Activated naive CD4-positive, alpha-beta T cell treated with Interleukin-2 at 50 U/mL for 16 hours (primary cell): ENCODE measurements at regions not wholly inside any gene's neighbourhood (a gene's known extent, or its start where the extent isn't known, plus 50 kb on each side); places are given as distances from the start of the nearest gene placed in this dataset.
A peak's percentile ranks its signal among the peaks of the same experiment; 100 is the strongest.

Source experiments
- DNase-seq: peaks from one replicate; pipeline ENCODE4 v3.0.0-alpha.2; 2020

DNA sequence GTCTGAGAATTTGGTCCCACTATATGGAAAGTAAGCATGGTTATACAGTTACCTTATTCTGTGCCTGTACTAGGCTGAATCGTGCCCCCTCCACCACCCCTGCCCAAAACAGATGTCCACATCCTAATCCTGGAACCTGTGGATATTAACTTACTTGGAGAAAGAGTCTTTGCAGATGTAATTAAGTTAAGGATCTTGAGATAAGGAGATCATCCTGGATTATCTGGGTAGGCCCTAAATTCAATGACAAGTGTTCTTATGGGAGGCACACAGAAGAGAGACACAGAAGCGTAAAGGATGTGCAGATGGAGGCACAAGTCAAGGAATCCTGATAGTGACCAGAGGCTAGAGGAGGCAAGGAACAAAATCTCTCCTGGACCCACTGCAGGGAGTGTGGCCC lies 116.7 kb upstream of the MAN1A1 start:
- DNase-seq, result no peak

DNA sequence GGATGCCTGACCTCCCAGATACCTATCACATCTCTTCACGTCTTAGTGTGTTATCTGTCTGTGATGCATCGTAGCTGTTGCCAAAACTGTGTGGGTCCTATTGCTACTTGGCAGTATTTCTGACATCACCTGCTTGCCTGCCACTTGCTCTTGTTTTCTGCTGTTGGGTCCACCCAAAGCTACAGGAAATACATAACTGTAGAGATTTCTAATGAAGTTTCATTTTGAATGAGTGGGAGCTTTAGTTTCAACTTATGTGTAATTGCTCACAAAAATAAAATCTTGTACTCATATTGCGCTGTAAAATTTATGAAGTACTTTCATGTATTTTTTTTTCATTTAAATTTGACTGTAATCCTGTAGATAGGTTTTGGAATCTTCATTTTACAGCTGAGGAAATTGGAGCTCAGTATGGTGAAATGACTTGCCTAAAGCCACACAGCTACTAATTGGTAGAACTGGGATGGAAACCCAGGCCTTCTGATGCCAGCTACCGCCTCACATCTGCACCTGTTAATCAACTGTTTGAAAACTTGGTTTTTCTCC lies 113.6 kb upstream of the MAN1A1 start:
- peak; percentile 7 for DNase-seq

DNA sequence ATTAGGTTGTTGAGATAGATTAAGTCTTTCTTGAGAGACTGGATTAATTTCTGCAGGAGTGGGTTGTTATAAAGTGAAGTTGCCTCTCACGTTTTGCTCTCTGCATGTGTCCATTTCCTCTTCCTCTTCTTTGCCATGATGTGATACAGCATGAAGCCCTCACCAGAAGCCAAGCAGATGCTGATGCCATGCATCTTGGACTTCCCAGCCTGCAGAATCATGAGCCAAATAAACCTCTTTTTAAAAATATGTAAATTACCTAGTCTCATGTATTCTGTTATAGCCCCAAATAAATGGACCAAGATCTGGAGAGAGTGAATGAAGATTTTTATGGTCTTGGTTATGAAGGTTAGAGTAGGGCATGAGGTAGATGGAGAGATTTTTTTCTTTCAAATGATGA lies 111.6 kb upstream of the MAN1A1 start:
- DNase-seq, result no peak

GRCh38 chr6:119459207-119459974 lies 109.8 kb upstream of the MAN1A1 start:
- DNase-seq, result no peak

DNA sequence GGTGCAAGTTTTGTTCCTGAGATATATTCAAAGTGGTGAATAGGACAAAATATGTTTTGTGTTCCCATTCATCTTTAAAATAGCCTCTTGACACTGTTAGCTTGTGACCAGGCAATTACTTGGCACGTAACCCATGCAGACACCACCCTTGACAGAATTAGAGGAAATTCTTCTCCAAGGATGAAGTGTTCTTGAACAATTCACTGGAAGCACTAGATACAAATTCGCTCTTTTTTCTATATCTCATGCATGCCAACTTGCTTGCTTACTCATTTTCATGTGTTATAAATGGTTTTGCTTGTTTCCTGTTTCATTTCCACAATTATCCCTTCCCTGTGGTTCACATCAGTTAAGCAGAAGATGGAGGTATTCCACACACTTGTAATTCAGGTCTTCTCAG lies 105.2 kb upstream of the MAN1A1 start:
- DNase-seq, result no peak

GRCh38 chr6:119453242-119454200 lies 104.0 kb upstream of the MAN1A1 start:
- no peak for DNase-seq

GRCh38 chr6:119449331-119450156 lies 100.0 kb upstream of the MAN1A1 start:
- DNase-seq, result no peak

DNA sequence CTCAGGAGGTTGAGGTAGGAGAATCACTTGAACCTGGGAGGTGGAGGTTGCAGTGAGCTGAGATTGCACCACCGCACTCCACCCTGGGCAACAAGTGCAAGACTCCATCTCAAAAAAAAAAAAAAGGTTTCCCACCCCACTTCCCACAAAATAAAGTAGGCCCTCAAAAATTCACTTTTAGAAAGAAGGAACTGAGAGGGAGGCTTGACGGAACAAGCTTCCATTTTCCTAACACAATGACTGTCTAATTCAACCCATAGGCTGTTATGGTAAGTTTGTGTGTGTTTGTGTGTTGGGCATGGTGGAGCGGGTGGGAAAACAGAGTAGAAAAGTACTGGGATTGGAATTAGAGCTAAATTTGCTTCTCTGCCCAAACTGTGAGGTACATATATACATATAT lies 98.4 kb upstream of the MAN1A1 start:
- no peak for DNase-seq

DNA sequence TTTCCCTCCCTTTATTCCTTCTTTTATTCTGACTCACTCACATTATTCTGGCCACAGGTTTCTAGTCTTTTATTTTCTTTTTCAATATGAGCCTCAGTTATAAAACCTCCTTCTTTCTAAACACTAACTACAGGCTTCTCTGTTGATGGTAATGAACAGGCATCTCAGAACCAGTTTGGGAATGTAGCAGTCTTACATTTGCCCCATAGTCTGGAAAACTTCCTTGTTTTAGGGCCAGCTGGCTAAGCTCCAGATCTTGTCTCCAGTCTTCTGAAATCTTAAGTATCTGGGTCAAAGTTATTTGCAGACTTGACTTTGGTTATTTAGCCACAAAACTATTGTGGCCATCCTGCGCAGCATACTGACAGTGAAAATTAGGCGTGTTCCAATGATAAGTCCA lies 97.0 kb upstream of the MAN1A1 start:
- no peak for DNase-seq

DNA sequence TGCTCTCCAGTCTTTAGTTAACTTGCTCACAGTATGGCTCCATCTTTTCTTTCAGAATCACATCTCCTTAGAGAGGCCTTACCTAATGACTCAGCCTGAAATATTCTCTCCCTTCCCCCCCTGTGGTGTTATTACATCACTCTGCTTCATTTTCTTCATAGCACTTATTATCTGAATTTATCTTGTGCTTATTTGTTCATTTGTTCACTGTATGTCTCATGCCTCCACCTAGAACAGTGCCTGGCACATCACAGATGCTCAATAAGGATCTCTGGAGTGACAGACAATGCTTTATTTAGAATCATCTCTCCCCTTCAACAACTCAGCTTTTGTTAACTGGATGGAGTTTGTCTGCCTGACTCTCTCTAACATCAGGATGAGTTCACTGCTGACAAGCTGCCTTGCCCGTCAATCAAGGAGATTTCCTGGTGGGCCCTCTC lies 96.6 kb upstream of the MAN1A1 start:
- no peak for DNase-seq

DNA sequence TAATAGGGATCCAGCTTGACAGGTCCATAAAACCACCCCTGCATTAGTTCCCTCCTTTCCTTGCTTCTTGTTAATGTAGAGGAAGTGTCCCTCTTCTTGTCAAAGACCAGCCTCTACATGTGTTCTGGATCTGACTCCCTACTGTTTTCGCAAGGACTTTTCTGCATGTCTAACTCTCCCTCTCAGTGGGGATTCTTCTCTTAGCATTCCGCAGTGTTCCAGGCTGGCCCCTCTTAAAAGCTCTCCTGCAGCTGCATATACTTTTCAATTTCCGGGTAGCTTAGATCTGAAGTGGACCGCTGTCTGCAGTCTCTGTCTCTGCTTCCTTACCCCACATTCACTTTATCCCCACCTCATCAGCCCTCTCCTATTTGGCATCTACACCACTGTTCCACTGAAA lies 96.1 kb upstream of the MAN1A1 start:
- no peak for DNase-seq

GRCh38 chr6:119444642-119445557 lies 95.3 kb upstream of the MAN1A1 start:
- no peak for DNase-seq

DNA sequence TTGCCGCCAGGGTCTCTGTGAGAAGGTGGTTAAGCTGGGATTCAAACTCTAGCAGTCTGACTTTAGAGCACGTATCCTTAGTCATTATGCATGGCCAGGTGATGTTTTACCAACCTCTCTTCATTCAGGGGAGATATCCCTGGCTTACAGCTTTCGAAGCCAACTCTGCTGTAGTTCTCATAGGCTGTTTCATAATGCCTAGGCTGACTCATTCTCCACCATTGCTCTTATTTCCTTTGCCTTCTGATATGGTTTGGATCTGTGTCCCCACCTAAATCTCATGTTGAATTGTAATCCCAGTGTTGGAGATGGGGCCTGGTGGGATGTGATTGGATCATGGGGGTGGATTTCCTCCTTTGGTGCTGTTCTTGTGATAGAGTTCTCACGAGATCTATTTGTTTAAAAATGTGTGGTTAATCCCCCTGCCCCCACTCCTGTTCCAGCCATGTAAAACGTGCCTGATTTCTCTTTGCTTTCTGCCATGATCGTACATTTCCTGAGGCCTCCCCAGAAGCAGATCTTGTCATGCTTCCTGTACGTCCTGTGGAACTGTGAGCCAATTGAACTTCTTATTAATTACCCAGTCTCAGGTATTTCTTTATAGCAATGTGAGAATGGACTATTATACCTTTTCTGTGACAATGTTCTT lies 94.6 kb upstream of the MAN1A1 start:
- no peak for DNase-seq

DNA sequence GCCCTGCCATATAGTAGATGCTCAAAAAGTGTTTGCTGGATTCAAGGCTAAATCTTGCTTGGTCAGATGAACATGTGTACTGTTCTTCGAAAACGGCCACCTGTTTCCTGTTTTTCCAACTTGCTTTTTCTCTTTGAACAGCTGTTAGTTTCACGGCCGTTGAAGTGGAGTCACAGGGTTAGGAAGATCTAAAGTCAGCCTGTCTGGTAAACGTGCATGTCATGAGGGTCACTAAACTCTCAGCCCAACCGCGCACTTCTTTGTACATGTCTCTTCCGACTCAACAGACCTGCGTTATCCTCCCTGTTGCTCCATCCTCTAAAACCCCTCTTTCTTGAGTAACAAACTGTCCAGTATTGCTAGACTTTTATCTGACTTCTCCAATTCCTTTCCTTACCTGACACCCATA lies 93.2 kb upstream of the MAN1A1 start:
- DNase-seq, result no peak

DNA sequence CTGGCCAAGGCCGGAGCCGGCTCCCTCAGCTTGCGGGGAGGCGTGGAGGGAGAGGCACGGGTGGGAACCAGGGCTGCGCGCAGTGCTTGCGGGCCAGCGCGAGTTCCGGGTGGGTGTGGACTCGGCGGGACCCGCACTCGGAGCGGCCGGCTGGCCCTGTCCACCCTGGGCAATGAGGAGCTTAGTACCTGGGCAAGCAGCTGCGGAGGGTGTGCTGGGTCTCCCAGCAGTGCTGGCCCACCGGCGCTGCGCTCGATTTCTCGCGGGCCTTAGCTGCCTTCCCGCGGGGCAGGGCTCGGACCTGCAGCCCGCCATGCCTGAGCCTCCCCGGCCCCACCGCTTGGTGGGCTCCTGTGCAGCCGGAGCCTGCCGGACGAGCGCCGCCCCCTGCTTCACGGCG lies 91.4 kb upstream of the MAN1A1 start:
- no peak for DNase-seq

DNA sequence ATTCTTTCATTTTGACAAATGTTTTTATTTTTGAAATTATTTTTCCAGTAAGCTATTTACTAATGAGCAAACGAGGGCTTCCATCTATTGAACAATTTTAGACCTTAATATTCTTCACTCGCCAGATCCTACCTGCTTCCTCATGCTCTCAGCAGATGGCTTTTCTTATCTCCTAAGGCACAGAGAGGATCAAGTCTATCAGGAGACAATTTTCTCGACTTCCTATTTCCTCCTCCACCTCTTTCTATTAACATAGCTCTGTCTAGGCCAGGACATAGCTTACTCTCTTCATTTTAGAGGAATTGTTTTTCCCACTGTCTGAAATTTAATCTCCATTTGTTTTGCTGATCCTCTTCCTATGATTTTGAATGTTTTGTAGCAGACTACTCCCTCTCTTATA lies 87.0 kb upstream of the MAN1A1 start:
- no peak for DNase-seq

GRCh38 chr6:119431799-119432198 lies 82.2 kb upstream of the MAN1A1 start:
- no peak for DNase-seq

- no peak for DNase-seq
Measured at GRCh38 chr6:119430805-119431204, 81.2 kb upstream of the MAN1A1 start.

DNA sequence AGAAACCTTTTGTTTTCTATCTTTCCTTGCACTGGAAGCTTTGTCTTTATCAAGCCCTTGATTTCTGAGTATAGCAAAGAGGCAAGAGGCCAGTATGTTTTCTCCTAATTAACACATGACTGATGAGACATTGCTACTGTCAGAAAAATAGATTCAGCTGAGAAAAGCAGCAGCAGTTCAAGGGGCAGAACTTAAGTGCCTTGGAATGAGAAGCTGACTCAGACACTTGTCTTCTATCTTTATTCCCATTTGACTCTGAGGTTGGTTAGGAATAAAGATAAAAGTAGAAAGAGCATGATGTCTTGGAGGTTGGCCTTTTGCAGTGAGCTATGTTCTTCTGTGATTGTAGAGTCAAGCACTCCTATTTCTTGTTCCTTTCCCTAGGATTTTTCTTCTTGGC lies 79.1 kb upstream of the MAN1A1 start:
- DNase-seq, result no peak

DNA sequence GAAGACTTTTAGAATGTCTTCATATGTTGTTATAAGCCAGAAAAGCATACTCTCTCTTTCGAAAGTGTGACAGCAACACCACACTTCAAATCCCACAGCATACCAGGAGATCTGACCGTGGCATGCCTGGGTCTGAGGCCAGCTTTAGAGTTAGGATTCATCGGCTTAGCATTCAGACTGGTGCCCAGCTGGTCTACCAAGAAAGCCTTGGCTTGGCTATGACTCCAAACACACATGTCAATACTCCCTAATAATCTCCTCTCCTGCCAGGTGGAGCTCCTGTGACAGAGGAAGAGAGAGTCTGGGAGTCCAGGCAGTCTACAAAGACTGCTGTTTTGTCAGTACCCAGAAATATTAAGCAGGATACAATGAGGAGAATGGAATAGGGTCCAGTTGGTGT lies 77.1 kb upstream of the MAN1A1 start:
- no peak for DNase-seq

- DNase-seq, result no peak
Measured at GRCh38 chr6:119423996-119424395, 74.4 kb upstream of the MAN1A1 start.
